IMR-90 (cell line): ENCODE measurements at regions not wholly inside any gene's neighbourhood (a gene's known extent, or its start where the extent isn't known, plus 50 kb on each side); places are given as distances from the start of the nearest gene placed in this dataset.

Experiments
- ATAC-seq: fragments of 200-7000 bp; cut with Tn5 transposase; 2 replicates; pipeline ENCODE4 v1.9.1; 2020; ENCODE audit warnings: low read depth, mild to moderate bottlenecking, moderate library complexity
- BruUV-seq: library from RNA; stranded (reverse); fragments of 400-500 nt; replicated peaks from 2 replicates; lab custom pipeline; 2021; lab: Mats Ljungman, UMichigan
- CTCF ChIA-PET: fragments of 300-600 bp; formaldehyde crosslinking; extraction: SDS; loops from one replicate; lab custom pipeline; 2021; ENCODE audit warnings: antibody characterized with exemption; lab: Yijun Ruan, JAX
- POLR2A ChIA-PET: fragments of 300-600 bp; sonication (Branson Sonifier 250); formaldehyde crosslinking; loops from one replicate; lab custom pipeline; 2022; ENCODE audit warnings: antibody characterized with exemption; ENCODE audit not compliant: unreplicated experiment; lab: Charles Lee
- DNase-seq: peaks from one replicate; pipeline ENCODE4 v3.0.0; 2013
- H2AFZ ChIP-seq: replicated peaks from 2 replicates; pipeline ENCODE3; 2013; ENCODE audit warnings: low read length, mild to moderate bottlenecking; ENCODE audit not compliant: poor library complexity
- H2AK5ac ChIP-seq: 2 replicates; pipeline ENCODE4 v1.6.1; 2013; ENCODE audit warnings: low read depth, low read length, inconsistent platforms
- H2AK9ac ChIP-seq: replicated peaks from 2 replicates; pipeline ENCODE3; 2013; ENCODE audit warnings: mild to moderate bottlenecking, low read depth, low read length, moderate library complexity; ENCODE audit not compliant: poor library complexity
- H2BK120ac ChIP-seq: 2 replicates; pipeline ENCODE4 v1.6.1; 2013; ENCODE audit warnings: low read depth, low read length, inconsistent platforms
- H2BK15ac ChIP-seq: 3 replicates; pipeline ENCODE4 v1.6.1; 2013; ENCODE audit warnings: low read depth, low read length, inconsistent platforms
- H2BK20ac ChIP-seq: 2 replicates; pipeline ENCODE4 v1.6.1; 2013; ENCODE audit warnings: low read depth, mild to moderate bottlenecking, inconsistent platforms, low read length, moderate library complexity
- H2BK5ac ChIP-seq: 2 replicates; pipeline ENCODE4 v1.6.1; 2013; ENCODE audit warnings: mild to moderate bottlenecking, low read depth, low read length, inconsistent platforms; ENCODE audit not compliant: poor library complexity, severe bottlenecking
- H3K14ac ChIP-seq: replicated peaks from 2 replicates; pipeline ENCODE4 v1.6.1; 2013; ENCODE audit warnings: low read depth, low read length, inconsistent platforms
- H3K18ac ChIP-seq: 2 replicates; pipeline ENCODE4 v1.6.1; 2013; ENCODE audit warnings: low read depth, low read length, control low read depth
- H3K23ac ChIP-seq: 2 replicates; pipeline ENCODE4 v1.6.1; 2013; ENCODE audit warnings: low read depth, low read length, inconsistent platforms
- H3K27ac ChIP-seq: 2 replicates; pipeline ENCODE4 v1.5.1; 2013; ENCODE audit warnings: mild to moderate bottlenecking, control low read depth, low read length; ENCODE audit not compliant: insufficient read depth
- H3K27me3 ChIP-seq: 2 replicates; pipeline ENCODE4 v1.6.1; 2013; ENCODE audit warnings: low read length; ENCODE audit not compliant: control insufficient read depth, insufficient read depth
- H3K36me3 ChIP-seq: 2 replicates; pipeline ENCODE4 v1.6.1; 2013; ENCODE audit warnings: low read length, mixed read lengths; ENCODE audit not compliant: control insufficient read depth, insufficient read depth
- H3K4ac ChIP-seq: 2 replicates; pipeline ENCODE4 v1.6.1; 2013; ENCODE audit warnings: low read depth, low read length, inconsistent platforms
- H3K4me1 ChIP-seq: 2 replicates; pipeline ENCODE4 v1.6.1; 2013; ENCODE audit warnings: low read length, mixed read lengths; ENCODE audit not compliant: control insufficient read depth, insufficient read depth
- H3K4me2 ChIP-seq: 2 replicates; pipeline ENCODE4 v1.6.1; 2013; ENCODE audit warnings: low read depth, mild to moderate bottlenecking, control low read depth, low read length, moderate library complexity
- H3K4me3 ChIP-seq: 2 replicates; pipeline ENCODE4 v1.5.1; 2013; ENCODE audit warnings: low read depth, mild to moderate bottlenecking, control low read depth, low read length, moderate library complexity; ENCODE audit not compliant: insufficient read depth
- H3K56ac ChIP-seq: 2 replicates; pipeline ENCODE4 v1.6.1; 2013; ENCODE audit warnings: low read length, inconsistent platforms; ENCODE audit not compliant: insufficient read depth; ENCODE audit errors: extremely low read depth
- H3K79me1 ChIP-seq, 2 experiments: 2 replicates each; pipeline ENCODE4 v1.6.1; 2013; ENCODE audit warnings: low read length in 2 of 2, inconsistent platforms in 1 of 2, low read depth in 1 of 2
- H3K9ac ChIP-seq: 2 replicates; pipeline ENCODE4 v1.6.1; 2013; ENCODE audit warnings: low read depth, low read length, control low read depth
- H3K9me1 ChIP-seq: 2 replicates; pipeline ENCODE4 v1.6.1; 2013; ENCODE audit warnings: low read length, inconsistent platforms; ENCODE audit not compliant: insufficient read depth
- H3K9me3 ChIP-seq: 2 replicates; pipeline ENCODE4 v1.6.1; 2013; ENCODE audit warnings: low read length; ENCODE audit not compliant: control insufficient read depth, insufficient read depth
- H4K20me1 ChIP-seq: 2 replicates; pipeline ENCODE4 v1.6.1; 2013; ENCODE audit warnings: low read length, inconsistent platforms; ENCODE audit not compliant: insufficient read depth
- H4K5ac ChIP-seq: 2 replicates; pipeline ENCODE4 v1.6.1; 2013; ENCODE audit warnings: mild to moderate bottlenecking, low read depth, low read length, control low read depth
- H4K8ac ChIP-seq, 2 experiments: 2 replicates each; pipeline ENCODE4 v1.6.1; 2013; ENCODE audit warnings: low read depth in 2 of 2, low read length in 2 of 2, control low read depth in 1 of 2, inconsistent platforms in 1 of 2
- H4K91ac ChIP-seq: 2 replicates; pipeline ENCODE4 v1.6.1; 2013; ENCODE audit warnings: low read depth, low read length, inconsistent platforms; ENCODE audit not compliant: insufficient read depth
- BHLHE40 ChIP-seq: fragments of 150-350 bp; IDR thresholded peaks from 2 replicates; pipeline ENCODE4 v1.6.1; 2016; ENCODE audit warnings: mild to moderate bottlenecking, low read depth, low read length
- CEBPB ChIP-seq: IDR thresholded peaks from 2 replicates; pipeline ENCODE4 v1.6.1; 2012; ENCODE audit warnings: low read depth, low read length, improper control_type of control experiment
- CHD1 ChIP-seq: IDR thresholded peaks from 2 replicates; pipeline ENCODE4 v1.6.1; 2012; ENCODE audit warnings: low read depth, low read length, improper control_type of control experiment
- FOS ChIP-seq: fragments of 150-350 bp; IDR thresholded peaks from 2 replicates; pipeline ENCODE4 v1.6.1; 2016; ENCODE audit warnings: low read depth, low read length
- MAFK ChIP-seq: IDR thresholded peaks from 2 replicates; pipeline ENCODE4 v1.6.1; 2012; ENCODE audit warnings: low read depth, low read length, improper control_type of control experiment
- MAZ ChIP-seq: IDR thresholded peaks from 2 replicates; pipeline ENCODE4 v1.6.1; 2012; ENCODE audit warnings: low read depth, mild to moderate bottlenecking, low read length, improper control_type of control experiment, moderate library complexity, borderline replicate concordance
- MXI1 ChIP-seq: IDR thresholded peaks from 2 replicates; pipeline ENCODE4 v1.6.1; 2012; ENCODE audit warnings: low read depth, mild to moderate bottlenecking, low read length, moderate library complexity, borderline replicate concordance
- NFE2L2 ChIP-seq: fragments of 150-350 bp; IDR thresholded peaks from 2 replicates; pipeline ENCODE4 v1.6.1; 2016; ENCODE audit warnings: low read depth, mild to moderate bottlenecking, low read length
- POLR2A ChIP-seq: IDR thresholded peaks from 2 replicates; pipeline ENCODE4 v1.6.1; 2012; ENCODE audit warnings: mild to moderate bottlenecking, low read depth, low read length
- RAD21 ChIP-seq: IDR thresholded peaks from 2 replicates; pipeline ENCODE4 v1.6.1; 2012; ENCODE audit warnings: low read length, improper control_type of control experiment
- RCOR1 ChIP-seq: IDR thresholded peaks from 2 replicates; pipeline ENCODE4 v1.6.1; 2012; ENCODE audit warnings: mild to moderate bottlenecking, low read length, improper control_type of control experiment; ENCODE audit not compliant: insufficient replicate concordance
- RFX5 ChIP-seq: IDR thresholded peaks from 2 replicates; pipeline ENCODE4 v1.8.0; 2012; ENCODE audit warnings: low read depth, mild to moderate bottlenecking, low read length, moderate library complexity
- SMC3 ChIP-seq: fragments of 150-350 bp; IDR thresholded peaks from 2 replicates; pipeline ENCODE4 v1.6.1; 2016; ENCODE audit warnings: low read depth, mild to moderate bottlenecking, antibody characterized with exemption, low read length, moderate library complexity
- WGBS, 2 experiments: methylation state at CpG; one replicate each; pipeline versions ENCODE4 v1.1.5 to v1.1.7; 2013; ENCODE audit warnings: missing lambda C conversion rate in 2 of 2; ENCODE audit not compliant: insufficient read length in 1 of 2; ENCODE audit errors: extremely low coverage in 2 of 2; 5-methylcytosine and 5-hydroxymethylcytosine counted together
- dilution Hi-C: fragments of 300-500 bp; cut with HindIII; formaldehyde crosslinking; loops from one replicate; pipeline ENCODE4 v1.14.3; 2018; ENCODE audit warnings: low sequenced_read_pairs; ENCODE audit not compliant: unreplicated experiment
- in situ Hi-C: fragments of 300-500 bp; cut with MboI; formaldehyde crosslinking; loops from 3 replicates; pipeline ENCODE4 v1.14.3; 2019; ENCODE audit warnings: low sequenced_read_pairs, inconsistent platforms, mixed read lengths
- intact Hi-C: fragments of 100-400 bp; cut with micrococcal nuclease; formaldehyde crosslinking; loops from 2 replicates; pipeline ENCODE4 v1.10.0; 2022
- TF ChIP-seq, protein P1 (sequence below): fragments of 150-350 bp; IDR thresholded peaks from 2 replicates; pipeline ENCODE4 v1.6.1; 2017; ENCODE audit warnings: mild to moderate bottlenecking, antibody characterized with exemption, low read length, low read depth
- TF ChIP-seq, protein P2 (sequence below): conservative IDR thresholded peaks from 2 replicates; pipeline ENCODE4 v1.5.1; 2012; ENCODE audit warnings: mild to moderate bottlenecking, low read depth, low read length, improper control_type of control experiment
- TF ChIP-seq, protein P3 (sequence below): fragments of 150-350 bp; IDR thresholded peaks from 2 replicates; pipeline ENCODE4 v1.6.1; 2016; ENCODE audit warnings: low read depth, mild to moderate bottlenecking, low read length, moderate library complexity, borderline replicate concordance

DNA sequence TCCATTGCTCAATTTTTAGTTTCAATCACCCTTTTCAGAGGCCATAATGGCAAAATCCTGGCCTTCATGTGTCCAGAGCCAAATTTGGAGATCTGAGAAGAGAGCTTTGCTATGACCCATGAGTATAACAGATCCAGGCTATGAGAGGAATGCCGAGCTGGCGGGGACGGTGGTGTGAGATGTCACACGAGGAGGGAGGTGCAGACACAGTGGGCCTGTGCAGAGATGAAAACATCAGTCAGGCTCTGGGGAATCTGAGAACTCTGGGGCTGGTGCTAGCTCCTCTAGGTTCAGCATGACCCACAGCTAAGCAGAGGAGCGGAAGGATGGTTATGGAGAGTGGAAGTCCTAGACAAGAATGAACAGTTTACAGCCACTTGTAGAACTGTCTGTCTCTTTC lies 398.3 kb upstream of the ATP10A start:
- in situ Hi-C loops: loop anchor here (25.0 kb wide), 3 partner anchors 224 to 1099 kb away; no protein-coding TSS in a partner anchor
- Histone ChIP-seq H4K20me1 (no peaks in the 10 kb centered on the region), H3K9ac (no peak overlapping the region), H2AK9ac (no peak overlapping the region), H3K9me3 (peaks cover 4% of the 10 kb centered on the region; the same call in 1 of the 2 replicates), H3K4ac (no peak overlapping the region), H2BK5ac (no peak overlapping the region), H2BK20ac (no peak overlapping the region), H3K79me1 (no peaks in the 10 kb centered on the region), H3K4me2 (no peak overlapping the region), H3K36me3 (no peaks in the 10 kb centered on the region), H3K27me3 (no peaks in the 10 kb centered on the region), H3K56ac (no peak overlapping the region), H2BK15ac (no peak overlapping the region), H3K4me3 (no peak overlapping the region), H4K8ac (no peak overlapping the region), H2AFZ (no peak overlapping the region), H2AK5ac (no peak overlapping the region), H3K23ac (no peak overlapping the region), H3K18ac (no peak overlapping the region), H3K27ac (no peak overlapping the region), H4K91ac (no peak overlapping the region), H3K9me1 (no peaks in the 10 kb centered on the region), H3K14ac (no peak overlapping the region), H4K5ac (no peak overlapping the region), H3K4me1 (no peaks in the 10 kb centered on the region), H2BK120ac (no peak overlapping the region)
- intact Hi-C loops: loop anchor here (5.0 kb wide), 1 partner anchor 224 kb away; no protein-coding TSS in a partner anchor
- WGBS, 2 experiments: 80% methylated on average over 1 of the region's 5 CpGs; no CpG with 5 or more reads in 1 of the 2 experiments
- dilution Hi-C loops: no loop called here
- DNase-seq (no peak), ATAC-seq (no peak)
- TF ChIP-seq RFX5 (no peak), CEBPB (no peak), NFE2L2 (no peak), MAFK (no peak), RAD21 (no peak), RCOR1 (no peak), BHLHE40 (no peak), SMC3 (no peak), FOS (no peak), MAZ (no peak), MXI1 (no peak), POLR2A (no peak), CHD1 (no peak)
- TF ChIP-seq, protein P1, sequence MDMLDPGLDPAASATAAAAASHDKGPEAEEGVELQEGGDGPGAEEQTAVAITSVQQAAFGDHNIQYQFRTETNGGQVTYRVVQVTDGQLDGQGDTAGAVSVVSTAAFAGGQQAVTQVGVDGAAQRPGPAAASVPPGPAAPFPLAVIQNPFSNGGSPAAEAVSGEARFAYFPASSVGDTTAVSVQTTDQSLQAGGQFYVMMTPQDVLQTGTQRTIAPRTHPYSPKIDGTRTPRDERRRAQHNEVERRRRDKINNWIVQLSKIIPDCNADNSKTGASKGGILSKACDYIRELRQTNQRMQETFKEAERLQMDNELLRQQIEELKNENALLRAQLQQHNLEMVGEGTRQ: no peak
- TF ChIP-seq, protein P2, sequence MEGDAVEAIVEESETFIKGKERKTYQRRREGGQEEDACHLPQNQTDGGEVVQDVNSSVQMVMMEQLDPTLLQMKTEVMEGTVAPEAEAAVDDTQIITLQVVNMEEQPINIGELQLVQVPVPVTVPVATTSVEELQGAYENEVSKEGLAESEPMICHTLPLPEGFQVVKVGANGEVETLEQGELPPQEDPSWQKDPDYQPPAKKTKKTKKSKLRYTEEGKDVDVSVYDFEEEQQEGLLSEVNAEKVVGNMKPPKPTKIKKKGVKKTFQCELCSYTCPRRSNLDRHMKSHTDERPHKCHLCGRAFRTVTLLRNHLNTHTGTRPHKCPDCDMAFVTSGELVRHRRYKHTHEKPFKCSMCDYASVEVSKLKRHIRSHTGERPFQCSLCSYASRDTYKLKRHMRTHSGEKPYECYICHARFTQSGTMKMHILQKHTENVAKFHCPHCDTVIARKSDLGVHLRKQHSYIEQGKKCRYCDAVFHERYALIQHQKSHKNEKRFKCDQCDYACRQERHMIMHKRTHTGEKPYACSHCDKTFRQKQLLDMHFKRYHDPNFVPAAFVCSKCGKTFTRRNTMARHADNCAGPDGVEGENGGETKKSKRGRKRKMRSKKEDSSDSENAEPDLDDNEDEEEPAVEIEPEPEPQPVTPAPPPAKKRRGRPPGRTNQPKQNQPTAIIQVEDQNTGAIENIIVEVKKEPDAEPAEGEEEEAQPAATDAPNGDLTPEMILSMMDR: no peak
- TF ChIP-seq, protein P3, sequence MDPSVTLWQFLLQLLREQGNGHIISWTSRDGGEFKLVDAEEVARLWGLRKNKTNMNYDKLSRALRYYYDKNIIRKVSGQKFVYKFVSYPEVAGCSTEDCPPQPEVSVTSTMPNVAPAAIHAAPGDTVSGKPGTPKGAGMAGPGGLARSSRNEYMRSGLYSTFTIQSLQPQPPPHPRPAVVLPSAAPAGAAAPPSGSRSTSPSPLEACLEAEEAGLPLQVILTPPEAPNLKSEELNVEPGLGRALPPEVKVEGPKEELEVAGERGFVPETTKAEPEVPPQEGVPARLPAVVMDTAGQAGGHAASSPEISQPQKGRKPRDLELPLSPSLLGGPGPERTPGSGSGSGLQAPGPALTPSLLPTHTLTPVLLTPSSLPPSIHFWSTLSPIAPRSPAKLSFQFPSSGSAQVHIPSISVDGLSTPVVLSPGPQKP: no peak
- CTCF ChIA-PET: interaction anchor here (0.9 to 2.0 kb wide), 4 partner anchors 8 to 753 kb away, joined by 3 to 5 read pairs (median 4); no protein-coding TSS in a partner anchor
- no TSS peak for BruUV-seq
- POLR2A ChIA-PET: no interaction called here
